Hepatocyte (in vitro differentiated cells): ENCODE measurements at regions not wholly inside any gene's neighbourhood (a gene's known extent, or its start where the extent isn't known, plus 50 kb on each side); places are given as distances from the start of the nearest gene placed in this dataset.

Experiments used
- CTCF ChIP-seq: fragments of 200-600 bp; sonication (generic); IDR thresholded peaks from 2 replicates; pipeline ENCODE4 v1.5.1; 2016; ENCODE audit warnings: antibody characterized with exemption, mild to moderate bottlenecking; ENCODE audit not compliant: poor library complexity
- EZH2phosphoT487 ChIP-seq: fragments of 200-600 bp; sonication (generic); IDR thresholded peaks from one replicate; pipeline ENCODE4 v1.6.1; 2018; ENCODE audit warnings: antibody characterized with exemption, mild to moderate bottlenecking, low read depth, moderate library complexity; ENCODE audit not compliant: unreplicated experiment, severe bottlenecking

- TF ChIP-seq CTCF (no peak), EZH2phosphoT487 (no peak)
These were observed 74.3 kb upstream of the VANGL1 start for GRCh38 chr1:115567431-115567830.
